Ectodermal cell (in vitro differentiated cells): ENCODE measurements at regions not wholly inside any gene's neighbourhood (a gene's known extent, or its start where the extent isn't known, plus 50 kb on each side); places are given as distances from the start of the nearest gene placed in this dataset.
"Not testable (repeated sequence)": the region's sequence is repeated elsewhere in the genome, so short reads cannot be mapped to it uniquely, and the experiment has no call there.

Experiments used
- H3K27ac ChIP-seq: 2 replicates; pipeline ENCODE4 v1.7.0; 2013; ENCODE audit warnings: mild to moderate bottlenecking, low read depth, low read length; ENCODE audit not compliant: insufficient read depth, poor library complexity, severe bottlenecking
- H3K27me3 ChIP-seq: 2 replicates; pipeline ENCODE4 v1.7.0; 2013; ENCODE audit warnings: mild to moderate bottlenecking, low read length; ENCODE audit not compliant: insufficient read depth, control insufficient read depth, poor library complexity, severe bottlenecking
- H3K36me3 ChIP-seq: one replicate; pipeline ENCODE4 v1.7.0; 2013; ENCODE audit warnings: low read length; ENCODE audit not compliant: control insufficient read depth, insufficient read depth
- H3K4me1 ChIP-seq: one replicate; pipeline ENCODE4 v1.7.0; 2013; ENCODE audit warnings: low read length; ENCODE audit not compliant: control insufficient read depth, insufficient read depth
- H3K4me3 ChIP-seq: 2 replicates; pipeline ENCODE4 v1.7.0; 2013; ENCODE audit warnings: low read depth, low read length, control low read depth; ENCODE audit not compliant: insufficient read depth
- H3K9me3 ChIP-seq: 2 replicates; pipeline ENCODE4 v1.7.0; 2013; ENCODE audit warnings: mild to moderate bottlenecking, low read length, moderate library complexity; ENCODE audit not compliant: control insufficient read depth
- WGBS, 2 experiments: methylation state at CpG; one replicate each; pipeline ENCODE4 v1.1.7; 2013; ENCODE audit warnings: missing lambda C conversion rate in 2 of 2; 5-methylcytosine and 5-hydroxymethylcytosine counted together

DNA sequence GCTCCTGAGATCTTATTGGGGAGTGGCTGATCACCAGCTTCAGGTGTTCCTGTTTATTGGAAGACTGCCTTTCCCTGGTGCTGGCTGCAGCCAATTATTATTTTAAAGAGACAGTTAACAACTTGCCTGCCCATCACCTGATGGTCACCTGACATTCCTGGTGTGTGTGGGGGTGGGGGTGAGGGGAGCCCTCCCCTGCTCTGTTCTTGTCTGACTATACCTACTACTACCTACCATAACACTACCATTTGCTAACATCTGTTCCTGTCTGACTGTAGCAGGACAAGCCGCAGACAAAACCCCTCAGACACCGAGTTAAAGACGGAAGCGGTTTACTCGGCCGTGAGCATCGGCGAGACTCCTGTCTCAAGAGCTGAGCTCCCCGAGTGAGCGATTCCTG lies 54.9 kb upstream of the NBPF3 start:
- no peak overlapping the region for H3K27ac ChIP-seq
- H3K4me3 ChIP-seq, result no peak overlapping the region
- H3K9me3 ChIP-seq, result no peaks in the 10 kb centered on the region
- H3K4me1 ChIP-seq, result no peaks in the 10 kb centered on the region
- H3K27me3 ChIP-seq, result no peaks in the 10 kb centered on the region
- no peaks in the 10 kb centered on the region for H3K36me3 ChIP-seq
- WGBS, 2 experiments, result 91 to 93% methylated on average over 10 of the region's 10 CpGs

DNA sequence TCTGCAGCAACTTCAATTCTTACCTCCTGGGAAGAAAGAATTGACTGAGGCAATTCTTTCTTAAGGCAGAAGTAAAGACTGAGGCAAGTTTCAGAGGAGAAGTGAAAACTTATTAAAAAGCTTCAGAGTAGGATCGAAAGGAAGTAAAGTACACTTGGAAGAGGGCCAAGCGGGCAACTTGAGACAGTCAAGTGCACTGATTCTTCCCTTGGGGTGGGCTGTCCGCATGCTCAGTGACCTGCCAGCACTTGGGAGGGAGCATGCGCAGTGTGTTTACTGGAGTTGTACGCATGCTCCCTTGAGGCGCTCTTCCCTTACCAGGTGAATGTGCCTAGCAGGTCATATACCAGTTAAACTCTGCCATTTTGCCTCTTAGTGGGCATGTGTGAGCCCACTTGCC lies 55.3 kb upstream of the NBPF3 start:
- Histone ChIP-seq H3K4me3 (no peak overlapping the region), H3K4me1 (no peaks in the 10 kb centered on the region), H3K27ac (no peak overlapping the region), H3K9me3 (no peaks in the 10 kb centered on the region), H3K27me3 (no peaks in the 10 kb centered on the region), H3K36me3 (no peaks in the 10 kb centered on the region)
- WGBS, 2 experiments, result 86 to 88% methylated on average over 6 of the region's 6 CpGs

DNA sequence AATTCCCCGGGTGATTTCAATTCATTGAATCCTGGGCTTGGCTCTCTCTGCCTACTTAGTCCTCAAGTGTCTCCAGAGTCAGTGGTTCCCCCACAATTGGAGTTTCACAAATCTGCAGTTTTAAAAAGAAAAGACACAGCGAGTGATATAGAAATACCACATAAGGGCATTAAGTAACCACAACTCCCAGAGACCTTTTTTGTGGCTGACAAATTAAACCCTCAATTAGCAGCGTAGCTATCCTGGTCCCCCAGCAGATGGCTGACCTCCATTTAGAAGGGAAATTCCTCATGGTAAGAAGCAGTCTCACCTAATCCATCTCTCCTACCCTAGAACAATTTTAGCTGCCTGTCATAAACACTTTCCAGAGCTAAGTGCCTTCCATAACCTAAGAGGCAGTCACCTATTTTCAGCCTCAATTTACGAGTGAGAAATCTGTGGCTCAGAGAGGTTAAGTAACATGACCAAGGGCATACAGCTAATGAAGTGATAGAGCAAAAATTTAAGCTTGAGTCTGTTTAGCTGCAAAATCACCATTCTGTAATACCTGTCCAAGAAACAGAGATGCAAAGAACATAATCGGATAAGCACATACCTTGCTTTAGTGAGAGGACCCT lies 56.0 kb upstream of the NBPF3 start:
- H3K36me3 ChIP-seq, result no peaks in the 10 kb centered on the region
- no peaks in the 10 kb centered on the region for H3K27me3 ChIP-seq
- H3K27ac ChIP-seq, result no peak overlapping the region
- no peaks in the 10 kb centered on the region for H3K9me3 ChIP-seq
- no peak overlapping the region for H3K4me3 ChIP-seq
- no peaks in the 10 kb centered on the region for H3K4me1 ChIP-seq
- WGBS, 2 experiments, result 89 to 90% methylated on average over 5 of the region's 5 CpGs

DNA sequence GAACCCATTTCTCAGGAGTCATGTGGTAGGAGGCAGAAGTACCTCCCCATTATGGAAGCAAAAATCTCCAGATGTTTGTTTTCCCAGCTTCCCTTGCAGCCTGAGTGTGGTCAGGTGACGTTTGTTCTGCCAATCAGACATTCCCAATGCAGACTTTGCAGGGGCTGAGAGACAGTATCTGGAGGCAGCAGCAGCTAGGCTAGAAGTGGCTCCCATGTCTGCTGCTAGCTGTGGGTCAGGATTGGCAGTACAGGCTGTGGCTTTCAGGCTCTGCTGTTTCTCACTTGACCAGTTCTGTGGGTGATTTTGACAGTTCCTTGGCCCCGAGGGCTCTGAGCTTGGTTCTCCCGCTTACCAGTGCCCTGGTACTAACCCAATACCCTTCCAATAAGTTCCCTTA lies 58.6 kb upstream of the NBPF3 start:
- 71 to 75% methylated on average over 3 of the region's 3 CpGs for WGBS, 2 experiments
- no peak overlapping the region for H3K4me3 ChIP-seq
- no peak overlapping the region for H3K27ac ChIP-seq
- no peaks in the 10 kb centered on the region for H3K9me3 ChIP-seq
- no peaks in the 10 kb centered on the region for H3K4me1 ChIP-seq
- no peaks in the 10 kb centered on the region for H3K27me3 ChIP-seq
- H3K36me3 ChIP-seq, result no peaks in the 10 kb centered on the region

DNA sequence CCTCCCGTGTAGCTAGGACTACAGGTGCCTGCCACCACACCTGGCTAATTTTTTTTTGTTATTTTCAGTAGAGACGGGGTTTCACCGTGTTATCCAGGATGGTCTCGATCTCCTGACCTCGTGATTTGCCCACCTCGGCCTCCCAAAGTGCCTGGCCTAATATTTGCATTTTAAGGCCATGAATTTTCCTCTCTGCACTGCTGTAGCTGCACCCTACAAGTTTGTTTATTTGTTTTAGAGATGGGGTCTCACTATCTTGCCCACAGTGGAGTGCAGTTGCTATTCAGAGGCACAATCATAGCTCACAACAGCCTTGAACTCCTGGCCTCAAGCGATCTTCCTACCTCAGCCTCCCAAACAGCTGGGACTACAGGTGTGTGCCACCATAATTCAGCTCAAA lies 59.8 kb upstream of the NBPF3 start:
- H3K4me3 ChIP-seq, H3K36me3 ChIP-seq, H3K27me3 ChIP-seq, H3K9me3 ChIP-seq, H3K4me1 ChIP-seq, H3K27ac ChIP-seq: not testable (repeated sequence)
- WGBS, 2 experiments, result 87 to 89% methylated on average over 7 of the region's 7 CpGs

DNA sequence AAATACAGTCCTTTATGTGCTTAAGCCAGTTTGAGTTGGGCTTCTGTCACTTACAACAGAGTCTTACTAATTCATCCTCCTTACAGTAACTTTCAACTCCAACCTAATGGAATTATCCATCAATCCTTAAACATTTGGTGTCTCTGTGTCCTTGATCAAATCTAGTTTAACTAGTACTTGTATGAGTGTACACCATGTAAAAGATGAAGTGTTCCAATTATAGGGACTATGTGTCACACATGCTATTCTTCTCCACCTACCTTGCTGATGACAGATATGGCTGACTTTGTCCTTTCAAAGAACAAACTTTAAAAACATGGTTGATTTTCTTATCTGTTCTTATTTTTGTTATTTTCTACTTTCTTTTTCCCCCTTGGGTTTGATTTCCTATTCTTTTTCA lies 60.4 kb upstream of the NBPF3 start:
- Histone ChIP-seq H3K27ac (no peak overlapping the region), H3K27me3 (no peaks in the 10 kb centered on the region), H3K36me3 (no peaks in the 10 kb centered on the region), H3K4me1 (no peaks in the 10 kb centered on the region), H3K4me3 (no peak overlapping the region), H3K9me3 (no peaks in the 10 kb centered on the region)

DNA sequence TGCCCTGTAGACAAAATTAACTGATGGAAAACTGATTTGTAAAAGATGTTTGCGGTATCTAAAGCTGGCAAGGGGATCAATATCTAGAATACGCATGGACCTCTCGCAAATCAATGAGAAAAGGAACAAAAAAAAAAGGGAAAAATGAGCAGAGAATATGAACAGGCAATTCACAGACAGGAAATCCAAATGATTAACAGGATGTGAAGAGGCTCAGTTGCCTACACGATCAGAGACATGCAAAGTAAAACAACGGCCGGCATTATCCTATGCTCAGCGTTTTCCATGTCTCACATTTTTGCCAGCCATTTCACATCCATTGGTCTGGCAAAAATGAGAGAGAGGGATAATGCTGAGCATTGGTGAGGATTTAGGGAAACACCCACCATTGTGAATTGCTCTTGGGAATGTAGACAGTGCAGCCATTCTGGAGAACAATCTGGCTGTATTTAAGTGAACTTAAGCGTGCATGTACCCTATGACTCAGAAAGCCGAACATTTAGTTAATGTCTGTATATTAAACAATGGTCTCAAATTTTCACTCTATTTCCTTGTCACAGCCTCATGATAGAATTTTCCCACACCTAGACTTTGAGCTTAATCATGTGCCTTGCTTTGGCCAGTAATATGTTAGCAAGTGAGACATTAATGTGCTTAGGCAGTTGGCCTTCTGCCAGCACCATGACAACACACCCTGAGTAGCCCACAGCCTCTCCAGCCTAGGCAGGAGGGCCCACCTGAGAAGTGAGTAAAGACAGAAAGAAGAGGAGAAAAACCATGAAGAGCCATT lies 61.0 kb upstream of the NBPF3 start:
- H3K27ac ChIP-seq, result no peak overlapping the region
- H3K9me3 ChIP-seq, result no peaks in the 10 kb centered on the region
- H3K36me3 ChIP-seq, result no peaks in the 10 kb centered on the region
- H3K27me3 ChIP-seq, result no peaks in the 10 kb centered on the region
- 96 to 97% methylated on average over 9 of the region's 9 CpGs for WGBS, 2 experiments
- no peak overlapping the region for H3K4me3 ChIP-seq
- H3K4me1 ChIP-seq, result no peaks in the 10 kb centered on the region

DNA sequence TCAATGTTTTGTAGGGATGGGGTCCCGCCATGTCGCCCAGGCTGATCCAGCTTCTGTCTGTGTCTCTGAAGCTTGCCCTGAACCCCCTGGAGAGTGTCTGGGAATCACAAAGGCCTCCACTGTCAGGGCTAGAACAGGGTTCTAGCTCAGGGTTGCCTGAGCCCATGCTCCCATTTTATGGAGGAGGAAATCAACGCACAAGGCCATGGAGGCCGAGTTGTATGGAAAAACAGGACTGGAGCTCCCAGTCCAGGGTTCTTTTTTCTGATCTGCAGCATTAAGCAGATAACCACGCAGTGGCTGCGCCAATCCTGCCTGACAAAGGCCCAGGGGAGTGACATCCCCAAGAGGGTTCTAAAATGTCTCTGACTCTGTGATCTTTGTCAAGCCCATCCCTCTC lies 67.6 kb upstream of the NBPF3 start:
- H3K27ac ChIP-seq, result no peak overlapping the region
- no peaks in the 10 kb centered on the region for H3K4me1 ChIP-seq
- no peaks in the 10 kb centered on the region for H3K9me3 ChIP-seq
- WGBS, 2 experiments, result 94 to 96% methylated on average over 6 of the region's 6 CpGs
- H3K4me3 ChIP-seq, result no peak overlapping the region
- H3K36me3 ChIP-seq, result no peaks in the 10 kb centered on the region
- no peaks in the 10 kb centered on the region for H3K27me3 ChIP-seq

DNA sequence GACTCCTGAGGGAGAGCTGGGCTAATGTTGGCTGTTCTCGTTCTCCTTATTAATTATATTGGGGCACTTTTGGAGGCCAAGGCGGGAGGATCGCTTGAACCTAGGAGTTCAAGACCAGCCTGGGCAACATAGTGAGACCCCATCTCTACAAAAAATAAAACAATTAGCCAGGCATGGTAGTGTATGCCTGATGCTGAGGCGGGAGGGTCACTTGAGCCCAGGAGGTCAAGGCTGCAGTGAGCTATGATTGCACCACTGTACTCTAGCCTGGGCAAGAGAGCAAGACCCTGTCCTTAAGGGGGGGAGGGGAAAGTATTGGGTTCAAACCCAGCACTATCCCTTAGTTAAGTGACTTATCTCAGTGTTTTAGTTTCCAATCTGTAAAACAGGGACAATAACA lies 70.0 kb upstream of the NBPF3 start:
- no peaks in the 10 kb centered on the region for H3K4me1 ChIP-seq
- no peaks in the 10 kb centered on the region for H3K9me3 ChIP-seq
- H3K27ac ChIP-seq, result no peak overlapping the region
- 65 to 71% methylated on average over 4 of the region's 4 CpGs for WGBS, 2 experiments
- H3K36me3 ChIP-seq, result no peaks in the 10 kb centered on the region
- no peak overlapping the region for H3K4me3 ChIP-seq
- H3K27me3 ChIP-seq, result no peaks in the 10 kb centered on the region

GRCh38 chr1:21368515-21369289 lies 71.2 kb upstream of the NBPF3 start:
- Histone ChIP-seq H3K27ac (no peak overlapping the region), H3K36me3 (no peaks in the 10 kb centered on the region), H3K4me3 (no peak overlapping the region), H3K9me3 (no peaks in the 10 kb centered on the region), H3K27me3 (no peaks in the 10 kb centered on the region), H3K4me1 (no peaks in the 10 kb centered on the region)
- 29 to 32% methylated on average over 9 of the region's 9 CpGs for WGBS, 2 experiments
